ENCODE measurements at regions not wholly inside any gene's neighbourhood (a gene's known extent, or its start where the extent isn't known, plus 50 kb on each side); places are given as distances from the start of the nearest gene placed in this dataset.

GRCh38 chr11:44367452-44367851 is 57.5 kb upstream of the ALX4 start:
- Histone ChIP-seq H3K9ac (ENCODE audit: insufficient read depth, low read depth, low read length) (no peak overlapping the region), H3K9me3 (ENCODE audit: low read length) (no peaks in the 10 kb centered on the region), H3K4me1 (ENCODE audit: insufficient read depth, low read length) (no peaks in the 10 kb centered on the region), H4K20me1 (ENCODE audit: insufficient read depth, low read length) (no peaks in the 10 kb centered on the region), H3K4me2 (ENCODE audit: low read depth, low read length) (no peak overlapping the region), H3K4me3 (replicated peaks in 1 of 3; ENCODE audit: insufficient read depth in 1 of 3, low read depth in 2 of 3, low read length in 3 of 3) (no peak overlapping the region), H3K36me3 (replicated peaks in 1 of 2; ENCODE audit: control insufficient read depth in 1 of 2, insufficient read depth in 2 of 2, low read length in 2 of 2) (no peaks in the 10 kb centered on the region), H3K27me3 (ENCODE audit: control insufficient read depth in 1 of 2, insufficient read depth in 2 of 2, low read length in 2 of 2) (peaks cover 0 to 29% of the 10 kb centered on the region in 2 experiments; a peak in 3 of 5 replicates), H3K79me2 (ENCODE audit: insufficient read depth, low read length) (no peaks in the 10 kb centered on the region), H3K27ac (ENCODE audit: extremely low read length, insufficient read depth, low read length) (no peak overlapping the region), H2AFZ (ENCODE audit: low read length) (no peak overlapping the region)
- ChIA-PET CTCF (ENCODE audit: low intra/inter-chr PET ratio, low total read pairs) (no interaction called here), POLR2A (no interaction called here)
- FAIRE-seq (no peak), ATAC-seq (no peak), DNase-seq (ENCODE audit: low spot score) (no peak)
- WGBS (ENCODE audit: low lambda C conversion rate) = 17% methylated on average over 1 of the region's 1 CpG
- TF ChIP-seq JUNB (CRISPR knock-in tag; IDR thresholded peaks at IDR 0.05; ENCODE audit: borderline replicate concordance) (no peak), NFAT5 (CRISPR knock-in tag; IDR thresholded peaks at IDR 0.05) (no peak), ZNF484 (CRISPR knock-in tag; IDR thresholded peaks at IDR 0.05; ENCODE audit: borderline replicate concordance, low read depth) (no peak), ZNF143 (CRISPR knock-in tag; IDR thresholded peaks at IDR 0.05) (no peak), MED13 (CRISPR knock-in tag; IDR thresholded peaks at IDR 0.05) (no peak), ZNF619 (CRISPR knock-in tag; IDR thresholded peaks at IDR 0.05) (no peak), ZNF230 (CRISPR knock-in tag; IDR thresholded peaks at IDR 0.05) (no peak), KDM3A (CRISPR knock-in tag; IDR thresholded peaks at IDR 0.05; ENCODE audit: low read depth) (no peak), PHB2 (IDR thresholded peaks at IDR 0.05; ENCODE audit: partially characterized antibody) (no peak), ZBTB2 (CRISPR knock-in tag; IDR thresholded peaks at IDR 0.05; ENCODE audit: low read depth) (no peak), SETDB1 (CRISPR knock-in tag; IDR thresholded peaks at IDR 0.05; ENCODE audit: borderline replicate concordance) (no peak), MAX (IDR thresholded peaks at IDR 0.05) (no peak), ZBTB39 (CRISPR knock-in tag; IDR thresholded peaks at IDR 0.05) (no peak), ZNF20 (CRISPR knock-in tag; IDR thresholded peaks at IDR 0.05) (no peak), HBP1 (CRISPR knock-in tag; IDR thresholded peaks at IDR 0.05; ENCODE audit: low read depth) (no peak), ZNF468 (CRISPR knock-in tag; IDR thresholded peaks at IDR 0.05) (no peak), TGIF2 (CRISPR knock-in tag; IDR thresholded peaks at IDR 0.05) (no peak)
- intact Hi-C loops (cut with micrococcal nuclease; ENCODE audit: unreplicated experiment) = no loop called here
- in situ Hi-C loops (cut with HindIII; ENCODE audit: extremely low pct_ligation_motif_present, low pct_unique_long_range_greater_than_20kb) = no loop called here
- BruUV-seq (replicated peaks) = no TSS peak
